CD4-positive, alpha-beta T cell treated with Interferon alpha-2 for 1 hour (primary cell): ENCODE measurements at regions not wholly inside any gene's neighbourhood (a gene's known extent, or its start where the extent isn't known, plus 50 kb on each side); places are given as distances from the start of the nearest gene placed in this dataset.
"Not testable (repeated sequence)": the region's sequence is repeated elsewhere in the genome, so short reads cannot be mapped to it uniquely, and the experiment has no call there.

Experiments
- DNase-seq, 2 donors: peaks; one replicate each; pipeline ENCODE4 v3.0.0-alpha.2; 2020 to 2022

GRCh38 chr6:114886670-114887436 is 544.0 kb upstream of the HS3ST5 start:
- DNase-seq: no peak

GRCh38 chr6:114879693-114880092 is 536.9 kb upstream of the HS3ST5 start:
- DNase-seq: no peak

GRCh38 chr6:114878091-114878490 is 535.3 kb upstream of the HS3ST5 start:
- DNase-seq: no peak

GRCh38 chr6:114874410-114874809 is 531.6 kb upstream of the HS3ST5 start:
- no peak for DNase-seq

GRCh38 chr6:114865506-114865905 is 522.7 kb upstream of the HS3ST5 start:
- DNase-seq: not testable (repeated sequence)

GRCh38 chr6:114863610-114864009 is 520.8 kb upstream of the HS3ST5 start:
- DNase-seq: no peak

- DNase-seq: no peak
These were observed 520.0 kb upstream of the HS3ST5 start for GRCh38 chr6:114862819-114863218.

GRCh38 chr6:114862064-114862463 is 519.2 kb upstream of the HS3ST5 start:
- DNase-seq: no peak

- DNase-seq: no peak
These were observed 501.5 kb upstream of the HS3ST5 start for GRCh38 chr6:114844359-114844758.

GRCh38 chr6:114839019-114839418 is 496.2 kb upstream of the HS3ST5 start:
- DNase-seq: no peak

GRCh38 chr6:114833211-114833610 is 490.4 kb upstream of the HS3ST5 start:
- no peak for DNase-seq

- DNase-seq: no peak
These were observed 487.7 kb upstream of the HS3ST5 start for GRCh38 chr6:114830515-114830914.

- DNase-seq: no peak
These were observed 484.3 kb upstream of the HS3ST5 start for GRCh38 chr6:114827135-114827534.

- DNase-seq: no peak
These were observed 481.6 kb upstream of the HS3ST5 start for GRCh38 chr6:114824409-114824808.

GRCh38 chr6:114816678-114817077 is 473.9 kb upstream of the HS3ST5 start:
- DNase-seq: no peak

GRCh38 chr6:114810468-114810867 is 467.6 kb upstream of the HS3ST5 start:
- DNase-seq: no peak

GRCh38 chr6:114805426-114805825 is 462.6 kb upstream of the HS3ST5 start:
- DNase-seq: not testable (repeated sequence)

GRCh38 chr6:114796576-114796975 is 453.8 kb upstream of the HS3ST5 start:
- no peak for DNase-seq

GRCh38 chr6:114793428-114793827 is 450.6 kb upstream of the HS3ST5 start:
- DNase-seq: no peak

- no peak for DNase-seq
These were observed 442.7 kb upstream of the HS3ST5 start for GRCh38 chr6:114785235-114786127.

GRCh38 chr6:114783783-114784182 is 441.0 kb upstream of the HS3ST5 start:
- no peak for DNase-seq

- no peak for DNase-seq
These were observed 440.3 kb upstream of the HS3ST5 start for GRCh38 chr6:114783083-114783482.

- no peak for DNase-seq
These were observed 422.0 kb upstream of the HS3ST5 start for GRCh38 chr6:114764866-114765265.

- no peak for DNase-seq
These were observed 419.3 kb upstream of the HS3ST5 start for GRCh38 chr6:114762145-114762544.
